Transverse colon (tissue), 4 donors: ENCODE measurements at regions not wholly inside any gene's neighbourhood (a gene's known extent, or its start where the extent isn't known, plus 50 kb on each side); places are given as distances from the start of the nearest gene placed in this dataset.
"Not testable (repeated sequence)": the region's sequence is repeated elsewhere in the genome, so short reads cannot be mapped to it uniquely, and the experiment has no call there.

ENCODE experiments used
- DNase-seq: peaks from one replicate; pipeline ENCODE4 v3.0.0-alpha.2; 2019
- H3K27ac ChIP-seq, 4 donors: fragments of 200-600 bp; sonication (generic); 2 replicates each; pipeline ENCODE4 v1.5.1; 2016 to 2018; ENCODE audit warnings: inconsistent platforms in 4 of 4
- H3K27me3 ChIP-seq: fragments of 200-600 bp; sonication (generic); 2 replicates; pipeline ENCODE4 v1.5.1; 2017; ENCODE audit warnings: inconsistent platforms
- H3K36me3 ChIP-seq, 4 donors: fragments of 200-600 bp; sonication (generic); 2 replicates each; pipeline ENCODE4 v1.5.1; 2017 to 2019; ENCODE audit warnings: inconsistent platforms in 4 of 4
- H3K4me1 ChIP-seq, 4 donors: fragments of 200-600 bp; sonication (generic); 2 replicates each; pipeline ENCODE4 v1.5.1; 2017 to 2020; ENCODE audit warnings: inconsistent platforms in 4 of 4
- H3K4me3 ChIP-seq, 4 donors: fragments of 200-600 bp; sonication (generic); 1 replicate in 1 of 4; 2 replicates in 3 of 4; pipeline versions ENCODE4 v1.5.1 to v1.6.1; 2017 to 2019; ENCODE audit warnings: inconsistent platforms in 4 of 4
- H3K9me3 ChIP-seq, 2 donors: fragments of 200-600 bp; sonication (generic); 2 replicates each; pipeline ENCODE4 v1.5.1; 2017 to 2019; ENCODE audit warnings: inconsistent platforms in 2 of 2
- CTCF ChIP-seq, 5 experiments: fragments of 200-600 bp in 3 of 5; fragments of 450-650 bp in 2 of 5; sonication (generic) in 3 of 5; IDR thresholded peaks; 1 replicate in 2 of 5; 2 replicates in 3 of 5; pipeline ENCODE4 v1.5.1; 2016 to 2017; ENCODE audit warnings: antibody characterized with exemption in 5 of 5, inconsistent platforms in 3 of 5, mild to moderate bottlenecking in 2 of 5, moderate library complexity in 1 of 5
- EP300 ChIP-seq: sonication (generic); formaldehyde crosslinking; IDR thresholded peaks from one replicate; pipeline ENCODE4 v1.6.1; 2017; ENCODE audit warnings: antibody characterized with exemption, low read depth
- POLR2A ChIP-seq: fragments of 450-650 bp; IDR thresholded peaks from one replicate; pipeline ENCODE4 v1.6.1; 2016; ENCODE audit warnings: antibody characterized with exemption, mild to moderate bottlenecking, moderate library complexity
- POLR2AphosphoS5 ChIP-seq, 3 donors: sonication (generic); formaldehyde crosslinking; IDR thresholded peaks; one replicate each; pipeline ENCODE4 v1.6.1; 2016; ENCODE audit warnings: antibody characterized with exemption in 3 of 3
- WGBS, 2 donors: methylation state at CpG; one replicate each; pipeline ENCODE4 v1.1.5; 2018; ENCODE audit warnings: low coverage in 1 of 2; 5-methylcytosine and 5-hydroxymethylcytosine counted together
- in situ Hi-C, 4 donors: fragments of 200-750 bp; cut with MboI; loops; one replicate each; pipeline versions ENCODE4 v1.15.0 to v1.15.1; 2017; ENCODE audit warnings: low sequenced_read_pairs in 3 of 4, low pct_ligation_motif_present in 1 of 4, low pct_unique_long_range_greater_than_20kb in 1 of 4
- intact Hi-C: fragments of 100-400 bp; cut with DNase I; formaldehyde crosslinking; loops from one replicate; pipeline ENCODE4 v1.15.1; 2023; ENCODE audit warnings: low total_unique reads

- no peak for DNase-seq
- 72 to 77% methylated on average over 4 of the region's 4 CpGs for WGBS, 2 donors
- H3K27me3 ChIP-seq = no peaks in the 10 kb centered on the region
- no peaks in the 10 kb centered on the region for H3K36me3 ChIP-seq
- TF ChIP-seq CTCF (IDR thresholded peaks at IDR 0.05) = no peak
- no peak for TF ChIP-seq POLR2A
- TF ChIP-seq EP300 = no peak
- no peak for TF ChIP-seq POLR2AphosphoS5 (IDR thresholded peaks at IDR 0.05)
- in situ Hi-C loops (no loop called here), intact Hi-C loops (no loop called here)
- H3K4me3 ChIP-seq = no peak overlapping the region
- no peak overlapping the region for H3K27ac ChIP-seq
- no peaks in the 10 kb centered on the region for H3K9me3 ChIP-seq
- no peaks in the 10 kb centered on the region for H3K4me1 ChIP-seq
These were observed 156.0 kb upstream of the L3MBTL4 start for GRCh38 chr18:6570581-6571238.

DNA sequence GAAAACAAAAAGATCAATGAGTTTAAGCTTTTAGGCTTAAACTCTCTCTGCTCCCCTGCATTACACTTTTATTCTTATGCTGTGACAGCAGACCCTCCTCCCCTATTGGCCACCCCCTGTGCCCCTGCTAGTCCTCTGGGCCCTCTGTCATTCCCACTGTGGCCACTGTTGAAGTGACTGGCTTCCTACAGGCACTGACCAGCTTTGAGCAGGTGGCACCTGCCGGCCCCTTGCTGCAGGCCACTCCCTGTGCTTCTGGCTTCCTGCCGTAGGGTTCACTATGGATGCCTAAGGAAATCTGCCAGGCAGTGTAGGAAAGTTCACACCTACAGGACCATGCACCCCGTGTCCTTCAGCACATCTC lies 156.5 kb upstream of the L3MBTL4 start:
- no peak for TF ChIP-seq POLR2A
- TF ChIP-seq CTCF (IDR thresholded peaks at IDR 0.05) = no peak
- no peak for TF ChIP-seq POLR2AphosphoS5 (IDR thresholded peaks at IDR 0.05)
- TF ChIP-seq EP300 = no peak
- Histone ChIP-seq H3K4me1 (no peaks in the 10 kb centered on the region), H3K36me3 (no peaks in the 10 kb centered on the region), H3K27me3 (no peaks in the 10 kb centered on the region), H3K4me3 (no peak overlapping the region), H3K27ac (no peak overlapping the region), H3K9me3 (no peaks in the 10 kb centered on the region)
- no peak for DNase-seq
- in situ Hi-C loops = no loop called here
- WGBS, 2 donors = 72% methylated on average over 3 of the region's 3 CpGs; no CpG with 5 or more reads in 1 of the 2 donors
- intact Hi-C loops = no loop called here

- DNase-seq, H3K36me3 ChIP-seq, intact Hi-C loops, in situ Hi-C loops, H3K4me1 ChIP-seq, H3K27me3 ChIP-seq, H3K9me3 ChIP-seq, H3K27ac ChIP-seq, H3K4me3 ChIP-seq: not testable (repeated sequence)
- WGBS, 2 donors = 96 to 100% methylated on average over 1 to 7 of the region's 7 CpGs
These were observed 157.3 kb upstream of the ARHGAP28 start for GRCh38 chr18:6572192-6572591.

GRCh38 chr18:6574631-6575030 lies 154.9 kb upstream of the ARHGAP28 start:
- intact Hi-C loops (no loop called here), in situ Hi-C loops (no loop called here)
- H3K4me1 ChIP-seq = no peaks in the 10 kb centered on the region
- DNase-seq = no peak
- H3K27me3 ChIP-seq = no peaks in the 10 kb centered on the region
- H3K4me3 ChIP-seq = no peak overlapping the region
- WGBS, 2 donors = 64 to 72% methylated on average over 1 of the region's 1 CpG
- H3K36me3 ChIP-seq = no peaks in the 10 kb centered on the region
- TF ChIP-seq EP300 = no peak
- H3K27ac ChIP-seq = no peak overlapping the region
- no peaks in the 10 kb centered on the region for H3K9me3 ChIP-seq

- H3K4me3 ChIP-seq = no peak overlapping the region
- H3K4me1 ChIP-seq = no peaks in the 10 kb centered on the region
- H3K27ac ChIP-seq = no peak overlapping the region
- TF ChIP-seq EP300 = no peak
- TF ChIP-seq POLR2AphosphoS5 (IDR thresholded peaks at IDR 0.05) = no peak
- no peak for TF ChIP-seq CTCF (IDR thresholded peaks at IDR 0.05)
- TF ChIP-seq POLR2A = no peak
- H3K27me3 ChIP-seq = no peaks in the 10 kb centered on the region
- in situ Hi-C loops = no loop called here
- no peak for DNase-seq
- 83 to 87% methylated on average over 10 of the region's 10 CpGs for WGBS, 2 donors
- H3K36me3 ChIP-seq = no peaks in the 10 kb centered on the region
- intact Hi-C loops = no loop called here
- H3K9me3 ChIP-seq = no peaks in the 10 kb centered on the region
These were observed 153.6 kb upstream of the ARHGAP28 start for GRCh38 chr18:6575908-6576307.
